HG03097 (cell line): ENCODE measurements at regions not wholly inside any gene's neighbourhood (a gene's known extent, or its start where the extent isn't known, plus 50 kb on each side); places are given as distances from the start of the nearest gene placed in this dataset.
"Not testable (repeated sequence)": the region's sequence is repeated elsewhere in the genome, so short reads cannot be mapped to it uniquely, and the experiment has no call there.

Experiments used
- ATAC-seq: cut with Tn5 transposase; IDR thresholded peaks from one replicate; pipeline ENCODE4 v1.9.1; 2021; ENCODE audit not compliant: unreplicated experiment, low FRiP score

GRCh38 chr1:58082596-58082995, 463.9 kb downstream of the OMA1 start:
- ATAC-seq, result no peak

DNA sequence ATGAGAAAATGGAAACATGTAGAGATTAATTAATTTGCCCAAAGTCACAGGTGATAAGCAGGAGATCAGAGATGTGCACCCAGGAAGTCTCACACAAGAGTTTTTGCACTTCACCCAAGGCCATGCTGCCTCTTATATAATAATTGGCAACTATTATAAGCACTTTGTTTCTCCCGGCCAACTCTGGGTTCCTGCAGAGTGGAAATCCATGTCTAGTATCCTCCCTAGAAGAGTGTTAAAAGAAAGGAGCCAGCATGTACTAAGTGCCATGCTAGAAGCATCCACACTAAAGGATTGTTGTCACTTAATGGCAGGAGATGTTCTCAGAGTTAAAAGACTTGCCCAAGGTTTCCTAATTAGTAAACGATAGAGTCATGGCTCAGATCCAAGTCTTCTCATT, 470.3 kb downstream of the OMA1 start:
- ATAC-seq, result no peak

DNA sequence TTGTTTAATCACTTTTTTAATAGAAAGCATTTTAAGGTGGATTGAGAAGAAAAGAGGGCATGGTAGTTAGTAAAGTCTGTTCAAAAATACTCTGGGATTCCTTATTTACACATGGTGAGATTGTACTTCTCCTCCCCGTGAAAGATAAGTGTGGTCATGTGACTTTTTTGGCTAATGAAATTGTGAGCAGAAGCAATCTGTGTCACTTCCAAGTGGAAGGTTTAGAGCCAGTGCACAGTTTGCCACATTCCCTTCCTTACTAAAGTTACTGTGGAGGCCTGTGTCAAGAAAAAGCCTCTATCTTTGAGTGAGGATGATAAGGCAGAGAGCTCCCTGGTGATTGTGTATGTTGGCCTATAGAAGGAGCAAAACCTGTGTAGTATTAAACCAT, 471.3 kb downstream of the OMA1 start:
- ATAC-seq, result no peak

GRCh38 chr1:58072450-58072849, 474.1 kb downstream of the OMA1 start:
- ATAC-seq, result no peak

GRCh38 chr1:58067082-58067481, 479.4 kb downstream of the OMA1 start:
- no peak for ATAC-seq

GRCh38 chr1:58065520-58065919, 481.0 kb downstream of the OMA1 start:
- no peak for ATAC-seq

DNA sequence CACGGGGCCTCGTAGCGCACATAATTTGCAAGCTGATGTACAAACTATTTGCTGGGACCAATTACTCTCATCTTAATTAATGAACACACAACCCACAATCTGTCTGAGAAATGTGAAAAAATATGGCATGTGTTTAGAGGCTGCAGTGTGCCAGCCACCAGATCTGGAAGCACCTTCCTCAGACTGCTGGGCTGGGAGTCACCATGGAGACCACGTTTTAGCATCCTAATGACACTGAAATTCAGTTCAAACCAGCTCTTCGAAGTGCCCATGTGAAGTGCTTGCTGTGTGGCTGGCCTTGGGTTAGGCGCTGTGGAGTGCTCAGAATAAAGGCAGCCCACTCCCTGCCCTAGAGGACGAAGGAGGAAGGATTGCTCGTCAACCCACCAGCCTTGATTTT, 482.4 kb downstream of the OMA1 start:
- no peak for ATAC-seq

GRCh38 chr1:58063095-58063494, 483.4 kb downstream of the OMA1 start:
- no peak for ATAC-seq

- no peak for ATAC-seq
Measured at GRCh38 chr1:58062635-58063034, 483.9 kb downstream of the OMA1 start.

- no peak for ATAC-seq
Measured at GRCh38 chr1:58060559-58061170, 485.9 kb downstream of the OMA1 start.

GRCh38 chr1:58059789-58060188, 486.7 kb downstream of the OMA1 start:
- no peak for ATAC-seq

DNA sequence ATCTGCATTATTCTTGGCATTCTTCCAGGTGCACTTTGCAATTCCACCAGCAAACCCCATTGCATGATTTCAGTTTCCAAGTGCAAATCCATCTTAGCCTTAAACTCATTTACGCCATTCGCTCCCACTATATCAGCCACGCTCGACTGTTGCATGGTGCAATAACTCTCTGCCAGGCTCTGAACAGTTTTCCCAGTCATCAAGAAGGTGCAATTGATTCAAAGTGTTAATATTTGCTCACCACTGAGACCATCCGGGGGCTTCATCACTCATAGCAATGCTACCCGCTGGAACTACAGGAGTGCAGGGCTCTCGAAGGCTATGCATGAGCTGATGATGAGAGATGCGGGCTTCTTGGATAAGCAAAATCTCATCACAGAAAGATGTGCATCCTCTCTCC, 488.2 kb downstream of the OMA1 start:
- no peak for ATAC-seq

GRCh38 chr1:58057826-58058225, 488.7 kb downstream of the OMA1 start:
- no peak for ATAC-seq

- not testable (repeated sequence) for ATAC-seq
Measured at GRCh38 chr1:58051187-58051586, 495.3 kb downstream of the OMA1 start.

GRCh38 chr1:58047265-58047858, 499.2 kb downstream of the OMA1 start:
- no peak for ATAC-seq

DNA sequence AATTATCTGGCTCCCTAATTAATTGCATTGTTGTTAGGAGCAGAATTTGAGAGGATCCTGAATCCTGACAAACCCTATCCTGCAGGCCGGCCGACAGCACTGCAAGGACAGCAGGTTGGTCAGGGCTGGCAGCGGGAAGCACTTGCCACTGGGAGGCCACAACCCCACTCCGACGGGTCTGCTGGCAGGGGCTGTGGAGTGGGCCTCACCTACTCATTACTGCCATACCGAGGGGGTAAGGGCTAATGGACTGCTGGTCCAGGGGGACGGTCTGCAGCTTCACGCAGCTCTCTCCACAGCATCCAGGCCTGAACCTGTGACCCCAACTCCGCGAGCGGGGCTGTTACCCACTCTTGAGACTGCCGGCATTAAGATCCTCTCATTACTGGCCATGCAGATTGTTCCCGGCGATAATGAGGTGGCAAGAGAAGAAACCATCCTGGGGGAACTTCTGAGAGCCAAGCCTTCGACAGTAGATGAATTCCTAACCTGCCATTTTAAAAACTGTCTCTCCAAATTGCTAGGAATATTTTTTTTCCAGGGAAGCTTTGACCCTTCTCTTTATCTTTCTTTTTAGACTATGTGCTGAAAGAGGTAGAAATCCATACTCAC, 501.3 kb downstream of the OMA1 start:
- ATAC-seq, result no peak

DNA sequence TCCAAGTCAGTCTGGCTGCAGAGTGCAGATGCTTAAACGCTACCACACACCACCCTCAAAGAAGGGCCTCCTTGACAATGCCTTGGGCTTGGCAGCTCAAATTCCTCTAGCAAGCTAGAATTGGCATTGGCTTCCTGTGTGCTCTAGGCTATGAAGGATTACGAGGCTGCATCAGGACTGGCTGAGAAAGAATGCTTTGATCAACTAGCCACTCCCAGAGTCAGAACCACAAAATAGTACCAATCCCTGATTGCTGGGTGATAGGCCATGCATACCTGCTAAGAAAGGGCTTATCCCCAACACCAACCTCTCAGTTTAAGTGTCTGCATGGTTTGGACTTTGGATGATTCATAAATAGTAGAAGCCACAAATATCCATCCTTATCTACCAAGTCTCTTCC, 504.9 kb downstream of the OMA1 start:
- ATAC-seq, result no peak

- no peak for ATAC-seq
Measured at GRCh38 chr1:58038574-58038973, 508.0 kb downstream of the OMA1 start.

DNA sequence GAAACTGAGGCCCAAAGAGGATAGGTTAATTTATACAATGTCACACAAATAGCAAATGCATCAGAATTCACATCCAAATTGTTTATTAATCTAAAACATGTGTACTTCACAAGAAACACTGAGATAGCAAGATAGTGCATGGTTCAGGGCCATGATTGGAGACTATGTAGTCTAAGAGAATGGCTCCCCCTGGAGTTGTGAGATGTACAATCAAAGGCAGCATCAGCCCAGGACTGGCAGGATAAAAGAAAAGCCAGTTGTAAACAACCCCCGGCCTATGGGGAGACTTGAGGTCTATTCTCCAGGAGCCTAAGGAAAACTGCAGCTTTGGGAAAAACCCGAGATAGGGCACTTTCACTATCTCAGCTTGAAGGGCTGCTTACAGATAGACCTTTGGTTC, 511.0 kb downstream of the OMA1 start:
- ATAC-seq, result no peak

DNA sequence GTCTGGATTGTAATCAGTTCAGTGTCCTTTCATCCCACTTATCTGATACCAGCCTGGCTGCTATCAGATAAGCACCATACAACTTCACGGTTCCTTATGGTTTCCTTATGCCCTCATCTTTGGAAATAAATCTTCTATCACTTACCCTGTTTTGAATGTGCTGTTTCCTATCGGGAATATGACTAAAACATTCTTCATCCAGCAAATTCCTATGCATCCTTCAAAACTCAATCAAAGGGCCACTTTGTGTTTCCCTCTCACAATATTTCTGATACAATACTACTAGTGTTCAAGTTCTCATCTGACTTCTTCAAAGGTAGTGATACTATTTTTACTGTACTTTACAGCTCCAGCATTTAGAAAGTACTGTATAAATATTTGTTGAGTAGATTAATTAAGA, 513.2 kb downstream of the OMA1 start:
- no peak for ATAC-seq

GRCh38 chr1:58032611-58033073, 513.9 kb downstream of the OMA1 start:
- no peak for ATAC-seq

- ATAC-seq, result no peak
Measured at GRCh38 chr1:58031416-58031815, 515.1 kb downstream of the OMA1 start.
